Sigmoid colon (tissue), 3 donors: ENCODE measurements at regions not wholly inside any gene's neighbourhood (a gene's known extent, or its start where the extent isn't known, plus 50 kb on each side); places are given as distances from the start of the nearest gene placed in this dataset.

ENCODE experiments used
- POLR2A ChIP-seq, 2 donors: fragments of 450-650 bp; IDR thresholded peaks; one replicate each; pipeline ENCODE4 v1.6.1; 2016; ENCODE audit warnings: antibody characterized with exemption in 2 of 2, mild to moderate bottlenecking in 2 of 2, moderate library complexity in 2 of 2
- TF ChIP-seq, protein P1 (sequence below), 4 experiments: fragments of 450-650 bp in 3 of 4; fragments of 200-600 bp in 1 of 4; IDR thresholded peaks; one replicate each; pipeline ENCODE4 v1.5.1; 2016 to 2019; ENCODE audit warnings: antibody characterized with exemption in 4 of 4, mild to moderate bottlenecking in 3 of 4, moderate library complexity in 2 of 4

DNA sequence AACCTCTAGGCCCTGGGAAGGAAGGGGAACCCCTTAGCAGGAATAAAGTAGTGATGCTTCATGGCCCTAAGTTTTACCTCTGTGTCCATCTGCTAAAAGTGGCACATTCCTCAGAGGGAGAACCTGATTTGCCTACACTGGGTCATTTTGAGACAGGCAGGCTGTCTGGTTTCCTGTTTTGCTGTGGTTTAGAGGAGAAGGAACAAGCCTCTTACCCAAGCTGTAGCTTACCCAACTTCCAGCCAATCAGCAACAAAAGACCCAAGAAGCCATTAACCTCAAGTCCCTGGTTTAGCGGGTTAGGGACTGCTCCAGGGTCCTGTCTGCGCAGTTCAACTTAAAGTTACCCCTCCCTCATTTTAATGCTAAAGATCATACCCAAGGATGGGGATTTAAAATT is 411.0 kb downstream of the MAT2B start:
- TF ChIP-seq, protein P1, sequence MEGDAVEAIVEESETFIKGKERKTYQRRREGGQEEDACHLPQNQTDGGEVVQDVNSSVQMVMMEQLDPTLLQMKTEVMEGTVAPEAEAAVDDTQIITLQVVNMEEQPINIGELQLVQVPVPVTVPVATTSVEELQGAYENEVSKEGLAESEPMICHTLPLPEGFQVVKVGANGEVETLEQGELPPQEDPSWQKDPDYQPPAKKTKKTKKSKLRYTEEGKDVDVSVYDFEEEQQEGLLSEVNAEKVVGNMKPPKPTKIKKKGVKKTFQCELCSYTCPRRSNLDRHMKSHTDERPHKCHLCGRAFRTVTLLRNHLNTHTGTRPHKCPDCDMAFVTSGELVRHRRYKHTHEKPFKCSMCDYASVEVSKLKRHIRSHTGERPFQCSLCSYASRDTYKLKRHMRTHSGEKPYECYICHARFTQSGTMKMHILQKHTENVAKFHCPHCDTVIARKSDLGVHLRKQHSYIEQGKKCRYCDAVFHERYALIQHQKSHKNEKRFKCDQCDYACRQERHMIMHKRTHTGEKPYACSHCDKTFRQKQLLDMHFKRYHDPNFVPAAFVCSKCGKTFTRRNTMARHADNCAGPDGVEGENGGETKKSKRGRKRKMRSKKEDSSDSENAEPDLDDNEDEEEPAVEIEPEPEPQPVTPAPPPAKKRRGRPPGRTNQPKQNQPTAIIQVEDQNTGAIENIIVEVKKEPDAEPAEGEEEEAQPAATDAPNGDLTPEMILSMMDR (IDR thresholded peaks at IDR 0.05), result no peak
- no peak for TF ChIP-seq POLR2A (IDR thresholded peaks at IDR 0.05)
